Osteoblast (primary cell): ENCODE measurements at regions not wholly inside any gene's neighbourhood (a gene's known extent, or its start where the extent isn't known, plus 50 kb on each side); places are given as distances from the start of the nearest gene placed in this dataset.

Source experiments
- DNase-seq: peaks from one replicate; pipeline ENCODE4 v3.0.0; 2011; ENCODE audit warnings: low spot score, mixed read lengths; ENCODE audit not compliant: insufficient read length; ENCODE audit errors: missing footprints
- H2AFZ ChIP-seq: 2 replicates; pipeline ENCODE4 v1.6.0; 2011; ENCODE audit warnings: mild to moderate bottlenecking, low read length
- H3K27ac ChIP-seq: 2 replicates; pipeline ENCODE4 v1.5.1; 2011; ENCODE audit warnings: mild to moderate bottlenecking, low read depth, low read length, moderate library complexity
- H3K27me3 ChIP-seq: 2 replicates; pipeline ENCODE4 v1.6.0; 2012; ENCODE audit warnings: mild to moderate bottlenecking, control low read depth, inconsistent platforms, low read length, moderate library complexity; ENCODE audit not compliant: insufficient read depth
- H3K36me3 ChIP-seq: 2 replicates; pipeline ENCODE4 v1.5.1; 2011; ENCODE audit warnings: mild to moderate bottlenecking, low read length, control low read depth, moderate library complexity; ENCODE audit not compliant: insufficient read depth
- H3K4me1 ChIP-seq: 2 replicates; pipeline ENCODE4 v1.5.1; 2011; ENCODE audit warnings: mild to moderate bottlenecking, low read length, control low read depth, moderate library complexity; ENCODE audit not compliant: insufficient read depth
- H3K4me2 ChIP-seq: 2 replicates; pipeline ENCODE4 v1.6.0; 2011; ENCODE audit warnings: mild to moderate bottlenecking, low read length; ENCODE audit not compliant: insufficient read depth
- H3K4me3 ChIP-seq: fragments of 200-600 bp; sonication (generic); 3 replicates; pipeline ENCODE4 v1.5.1; 2012; ENCODE audit warnings: mild to moderate bottlenecking, low read length, inconsistent platforms; ENCODE audit not compliant: insufficient read depth
- H3K79me2 ChIP-seq: 2 replicates; pipeline ENCODE4 v1.6.0; 2012; ENCODE audit warnings: mild to moderate bottlenecking, low read length, control low read depth, inconsistent platforms; ENCODE audit not compliant: insufficient read depth
- H3K9me3 ChIP-seq: 2 replicates; pipeline ENCODE4 v1.5.1; 2011; ENCODE audit warnings: low read depth, low read length, control low read depth
- H4K20me1 ChIP-seq: 2 replicates; pipeline ENCODE4 v1.6.0; 2012; ENCODE audit warnings: mild to moderate bottlenecking, low read length, control low read depth; ENCODE audit not compliant: insufficient read depth
- CTCF ChIP-seq: IDR thresholded peaks from 2 replicates; pipeline ENCODE4 v1.5.1; 2011; ENCODE audit warnings: mild to moderate bottlenecking, low read depth, low read length, moderate library complexity; ENCODE audit errors: extremely low read depth

- Histone ChIP-seq H3K4me3 (no peak overlapping the region), H3K27ac (no peak overlapping the region), H3K79me2 (no peaks in the 10 kb centered on the region), H3K4me1 (no peaks in the 10 kb centered on the region), H3K4me2 (no peak overlapping the region), H2AFZ (no peak overlapping the region), H3K9me3 (no peaks in the 10 kb centered on the region), H3K36me3 (no peaks in the 10 kb centered on the region), H4K20me1 (no peaks in the 10 kb centered on the region), H3K27me3 (no peaks in the 10 kb centered on the region)
- no peak for DNase-seq
- no peak for TF ChIP-seq CTCF
Measured at GRCh38 chr3:67920969-67921368, 266.6 kb upstream of the SUCLG2 start.

GRCh38 chr3:67920311-67920710 is 265.9 kb upstream of the SUCLG2 start:
- Histone ChIP-seq H3K36me3 (no peaks in the 10 kb centered on the region), H4K20me1 (no peaks in the 10 kb centered on the region), H3K4me2 (no peak overlapping the region), H3K79me2 (no peaks in the 10 kb centered on the region), H3K4me3 (no peak overlapping the region), H3K4me1 (no peaks in the 10 kb centered on the region), H3K27me3 (no peaks in the 10 kb centered on the region), H3K9me3 (no peaks in the 10 kb centered on the region), H2AFZ (no peak overlapping the region), H3K27ac (no peak overlapping the region)
- DNase-seq, result no peak
- TF ChIP-seq CTCF, result no peak

GRCh38 chr3:67916353-67916752 is 261.9 kb upstream of the SUCLG2 start:
- no peak overlapping the region for H3K4me3 ChIP-seq
- no peaks in the 10 kb centered on the region for H3K27me3 ChIP-seq
- DNase-seq, result no peak
- H3K27ac ChIP-seq, result no peak overlapping the region
- no peaks in the 10 kb centered on the region for H3K79me2 ChIP-seq
- no peaks in the 10 kb centered on the region for H3K4me1 ChIP-seq
- H3K36me3 ChIP-seq, result no peaks in the 10 kb centered on the region
- H4K20me1 ChIP-seq, result no peaks in the 10 kb centered on the region
- no peaks in the 10 kb centered on the region for H3K9me3 ChIP-seq
- TF ChIP-seq CTCF, result no peak
- H3K4me2 ChIP-seq, result no peak overlapping the region
- no peak overlapping the region for H2AFZ ChIP-seq

GRCh38 chr3:67907735-67908134 is 253.3 kb upstream of the SUCLG2 start:
- Histone ChIP-seq H4K20me1 (no peaks in the 10 kb centered on the region), H3K27me3 (no peaks in the 10 kb centered on the region), H3K4me2 (no peak overlapping the region), H2AFZ (no peak overlapping the region), H3K36me3 (no peaks in the 10 kb centered on the region), H3K79me2 (no peaks in the 10 kb centered on the region), H3K4me1 (no peaks in the 10 kb centered on the region), H3K9me3 (no peaks in the 10 kb centered on the region), H3K4me3 (no peak overlapping the region), H3K27ac (no peak overlapping the region)
- DNase-seq, result no peak
- TF ChIP-seq CTCF, result no peak
